GM04504 (cell line): ENCODE measurements at regions not wholly inside any gene's neighbourhood (a gene's known extent, or its start where the extent isn't known, plus 50 kb on each side); places are given as distances from the start of the nearest gene placed in this dataset.
"Not testable (repeated sequence)": the region's sequence is repeated elsewhere in the genome, so short reads cannot be mapped to it uniquely, and the experiment has no call there.

Experiments
- DNase-seq: peaks from one replicate; pipeline ENCODE4 v3.0.0-alpha.2; 2012; ENCODE audit warnings: low read depth

- DNase-seq = no peak
These were observed 55.5 kb downstream of the PRR15 start for GRCh38 chr7:29619111-29619510.

DNA sequence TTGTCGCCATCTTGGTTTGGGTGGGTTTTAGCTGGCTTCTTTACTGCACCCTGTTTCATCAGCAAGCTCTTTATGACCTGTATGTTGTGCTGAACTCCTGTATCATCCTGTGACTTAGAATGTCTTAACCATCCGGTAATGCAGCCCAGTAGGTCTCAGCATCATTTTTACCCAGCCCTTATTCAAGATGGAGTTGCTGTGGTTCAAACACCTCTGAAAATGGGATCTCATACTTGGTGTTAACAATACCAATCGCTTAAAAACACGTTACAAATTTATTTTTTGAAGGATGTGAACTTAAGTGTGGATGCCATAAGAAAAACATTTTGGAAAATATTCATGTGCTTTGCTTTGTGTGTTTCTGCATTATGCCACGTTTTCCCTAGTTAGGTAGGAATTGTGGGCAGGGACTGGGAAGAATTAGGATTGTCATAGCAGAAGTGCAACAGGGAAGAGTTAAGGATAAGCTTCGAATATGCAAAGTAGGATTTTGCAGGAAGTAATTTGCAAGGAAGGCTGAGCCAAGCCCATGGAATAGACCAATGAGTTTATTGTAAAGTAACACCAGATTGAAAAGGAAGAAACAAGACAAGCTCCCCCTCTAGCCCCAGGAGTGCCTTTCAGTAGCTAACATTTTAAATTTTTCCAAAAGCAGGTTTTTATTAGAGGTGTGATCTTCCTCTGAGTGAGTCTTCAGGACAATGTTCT lies 56.4 kb downstream of the PRR15 start:
- no peak for DNase-seq

DNA sequence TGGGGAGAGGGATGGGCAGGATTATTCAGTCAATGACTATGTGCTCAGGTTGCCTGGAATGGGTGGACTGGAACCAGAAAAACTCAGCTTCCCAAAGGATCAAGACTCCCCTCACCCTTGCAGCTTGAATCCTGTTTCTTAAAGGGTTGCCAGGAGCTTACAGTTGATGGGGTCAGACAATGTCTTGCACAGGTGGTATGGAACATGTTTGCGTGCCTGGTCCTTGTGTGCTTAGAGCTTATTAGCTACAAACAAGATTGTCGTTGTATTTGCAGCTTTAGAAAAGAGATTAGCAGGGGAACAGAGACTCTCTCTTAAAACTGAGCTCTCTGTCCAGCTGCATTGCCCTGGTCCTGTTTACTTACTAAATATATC lies 56.9 kb downstream of the PRR15 start:
- no peak for DNase-seq

- DNase-seq = peak; percentile 89
These were observed 59.0 kb downstream of the PRR15 start for GRCh38 chr7:29622335-29623265.

DNA sequence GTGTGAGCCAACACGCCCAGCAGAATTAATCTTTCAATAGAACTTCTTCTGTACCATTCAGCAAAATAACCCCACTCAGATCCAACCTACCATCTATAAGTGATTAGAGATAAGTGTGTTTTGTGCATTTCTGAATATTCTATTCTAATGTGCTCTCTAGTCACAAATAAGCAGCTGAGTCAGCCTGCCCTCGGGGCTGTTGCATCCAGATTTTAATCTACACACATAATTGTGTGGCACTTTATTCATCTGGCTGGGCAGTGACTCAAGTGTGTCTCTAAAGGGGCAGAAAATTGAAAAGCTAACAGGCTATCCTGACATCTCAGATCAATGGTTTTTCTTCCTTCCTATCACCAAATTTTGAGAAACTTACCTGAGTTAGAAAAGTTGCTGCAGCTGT lies 60.3 kb downstream of the PRR15 start:
- no peak for DNase-seq

DNA sequence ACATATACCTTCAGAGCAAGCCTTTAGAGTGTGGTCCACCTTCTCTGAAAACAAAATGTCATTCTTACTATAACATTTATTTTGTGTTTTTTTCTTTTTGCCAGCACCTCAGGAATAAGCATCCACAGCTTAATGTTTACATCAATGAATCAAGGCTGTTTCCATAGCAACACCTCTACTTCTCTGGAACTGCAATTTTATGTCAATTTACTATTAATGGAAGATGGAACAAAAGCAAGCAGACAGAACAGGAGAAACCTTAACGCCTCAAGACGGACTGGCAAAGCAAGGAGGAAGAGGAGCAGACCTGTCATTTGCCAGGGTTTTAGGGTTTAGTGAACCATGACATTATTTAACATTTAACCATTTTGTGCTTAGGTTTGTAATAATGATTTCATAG lies 63.1 kb downstream of the PRR15 start:
- DNase-seq = no peak

DNA sequence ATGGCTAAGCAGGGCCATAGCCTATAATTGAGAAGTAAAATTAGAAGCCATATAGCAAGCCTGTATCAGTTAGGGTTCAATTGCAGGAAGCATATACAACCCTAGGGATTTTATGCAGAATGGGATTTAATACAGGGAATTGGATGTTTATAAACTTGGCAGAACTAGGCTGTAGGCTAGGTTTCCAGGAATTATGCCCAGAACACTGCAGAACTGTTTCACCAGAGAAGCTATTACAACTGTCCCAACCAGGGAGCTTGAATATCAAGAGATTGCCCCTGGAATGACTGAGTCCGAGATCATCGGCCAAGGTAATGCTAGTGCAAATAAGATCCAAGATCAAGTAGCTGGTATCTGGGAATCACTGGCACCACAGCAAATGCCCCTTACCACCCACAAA lies 64.0 kb downstream of the PRR15 start:
- no peak for DNase-seq

GRCh38 chr7:29629507-29629906 lies 65.9 kb downstream of the PRR15 start:
- no peak for DNase-seq

GRCh38 chr7:29635067-29636008 lies 71.7 kb downstream of the PRR15 start:
- DNase-seq = not testable (repeated sequence)

DNA sequence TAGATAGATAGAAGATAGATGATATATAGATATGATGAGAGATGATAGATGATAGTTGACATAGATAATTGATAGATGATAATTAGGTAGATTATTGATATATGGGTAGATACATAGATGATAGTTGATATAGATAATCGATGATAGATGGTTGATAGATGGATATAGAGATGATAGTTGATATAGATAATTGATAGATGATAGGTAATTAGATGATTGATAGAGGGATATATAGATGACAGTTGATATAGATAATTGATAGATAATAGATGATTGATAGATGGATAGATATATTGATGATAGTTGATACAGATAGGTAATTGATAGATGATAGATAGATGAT lies 72.3 kb downstream of the PRR15 start:
- DNase-seq = no peak

DNA sequence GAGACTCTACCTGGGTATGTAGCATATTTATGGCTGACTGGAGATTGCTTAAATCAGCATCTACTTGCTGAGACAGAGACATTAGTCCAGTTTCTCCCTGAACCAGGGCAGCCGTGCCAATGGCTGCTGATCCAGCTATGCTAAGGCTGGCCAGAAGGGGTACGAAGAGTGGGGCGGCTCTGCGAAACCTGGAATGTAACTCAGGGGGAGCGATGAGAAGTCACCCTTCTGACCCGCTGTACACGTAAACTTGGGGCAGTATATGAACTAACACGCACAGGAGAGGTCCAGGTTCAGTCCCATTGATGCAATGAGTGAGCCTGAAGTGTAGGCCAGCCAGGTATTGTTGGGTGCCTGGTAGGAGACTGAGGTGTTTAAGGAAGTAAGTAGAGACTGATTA lies 73.7 kb downstream of the PRR15 start:
- no peak for DNase-seq

GRCh38 chr7:29638841-29639240 lies 75.2 kb downstream of the PRR15 start:
- not testable (repeated sequence) for DNase-seq

DNA sequence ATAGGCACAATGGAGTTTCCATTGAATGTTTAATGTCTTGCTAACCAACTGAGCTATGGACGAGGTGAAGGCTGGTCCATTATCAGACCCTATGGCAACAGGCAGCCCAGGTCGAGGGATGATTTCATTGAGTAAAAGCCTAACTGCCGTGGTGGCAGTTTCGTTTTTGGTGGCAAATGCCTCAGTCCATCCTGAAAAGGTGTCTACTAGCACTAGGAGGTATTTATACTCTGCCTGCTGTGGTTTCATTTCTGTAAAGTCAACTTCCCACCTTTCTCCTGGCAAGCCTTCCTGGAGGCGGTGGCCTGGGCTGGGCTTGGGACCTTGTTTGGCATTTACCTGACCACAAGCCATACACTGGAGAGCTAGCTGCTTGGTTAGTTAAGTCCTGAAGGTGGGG lies 75.8 kb downstream of the PRR15 start:
- no peak for DNase-seq

- DNase-seq = no peak
These were observed 76.4 kb downstream of the PRR15 start for GRCh38 chr7:29639886-29640595.

GRCh38 chr7:29641651-29642050 lies 78.0 kb downstream of the PRR15 start:
- DNase-seq = no peak

DNA sequence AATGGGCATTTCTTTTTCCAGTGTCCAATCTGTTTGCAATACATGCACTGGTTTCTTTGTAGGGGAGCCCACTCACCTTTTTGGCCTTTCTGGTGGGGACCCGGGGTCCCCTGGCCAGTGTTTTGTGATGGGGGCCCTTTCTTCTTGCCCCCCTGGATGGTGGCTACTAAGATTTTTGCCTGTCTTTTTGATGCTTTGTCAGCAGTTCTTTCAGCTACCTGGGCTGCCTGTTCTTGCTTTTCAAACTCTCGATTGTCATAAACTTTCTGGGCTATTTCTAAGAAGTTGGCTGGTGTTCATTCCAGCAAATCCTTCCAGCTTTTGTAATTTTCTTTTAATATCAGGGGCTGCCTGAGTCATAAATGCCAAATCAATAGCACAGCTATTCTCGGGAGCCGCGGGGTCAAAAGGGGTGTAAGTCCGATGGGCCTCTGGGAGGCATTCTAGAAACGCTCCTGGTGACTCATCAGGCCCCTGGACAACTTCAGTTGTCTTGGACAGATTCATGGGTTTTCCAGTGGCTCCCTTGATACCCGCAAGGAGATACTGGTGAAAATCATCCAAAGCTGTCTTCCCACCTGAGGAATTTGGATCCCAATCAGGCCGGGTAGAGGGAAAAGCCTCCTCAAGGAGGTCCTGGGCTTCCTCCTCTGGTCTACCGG lies 79.0 kb downstream of the PRR15 start:
- DNase-seq = no peak

GRCh38 chr7:29646116-29646515 lies 82.5 kb downstream of the PRR15 start:
- not testable (repeated sequence) for DNase-seq

- DNase-seq = no peak
These were observed 83.5 kb downstream of the PRR15 start for GRCh38 chr7:29647020-29647654.

DNA sequence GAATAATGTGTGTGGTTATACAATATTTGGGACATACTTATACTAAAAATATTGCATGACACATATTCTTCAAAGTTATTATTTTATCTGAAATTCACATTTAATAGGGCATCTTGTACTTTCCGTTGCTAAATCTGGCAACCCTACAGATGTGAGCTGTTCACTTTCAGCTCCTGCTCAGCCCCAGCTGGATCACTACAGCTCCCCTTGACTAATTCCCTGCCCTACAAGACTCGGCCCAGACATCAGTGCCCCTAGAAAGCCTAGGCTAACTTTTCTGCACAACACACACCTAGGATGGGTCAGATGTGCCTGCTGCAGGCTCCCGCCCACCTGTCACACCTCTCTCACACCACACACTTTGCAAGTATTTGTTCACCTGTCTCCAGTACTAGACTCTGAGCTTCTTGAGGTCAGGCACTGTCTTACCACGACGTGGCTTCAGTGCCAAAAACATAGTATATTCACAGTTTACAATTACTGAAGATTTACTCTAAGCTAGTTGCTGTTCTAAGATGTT lies 84.1 kb downstream of the PRR15 start:
- not testable (repeated sequence) for DNase-seq

DNA sequence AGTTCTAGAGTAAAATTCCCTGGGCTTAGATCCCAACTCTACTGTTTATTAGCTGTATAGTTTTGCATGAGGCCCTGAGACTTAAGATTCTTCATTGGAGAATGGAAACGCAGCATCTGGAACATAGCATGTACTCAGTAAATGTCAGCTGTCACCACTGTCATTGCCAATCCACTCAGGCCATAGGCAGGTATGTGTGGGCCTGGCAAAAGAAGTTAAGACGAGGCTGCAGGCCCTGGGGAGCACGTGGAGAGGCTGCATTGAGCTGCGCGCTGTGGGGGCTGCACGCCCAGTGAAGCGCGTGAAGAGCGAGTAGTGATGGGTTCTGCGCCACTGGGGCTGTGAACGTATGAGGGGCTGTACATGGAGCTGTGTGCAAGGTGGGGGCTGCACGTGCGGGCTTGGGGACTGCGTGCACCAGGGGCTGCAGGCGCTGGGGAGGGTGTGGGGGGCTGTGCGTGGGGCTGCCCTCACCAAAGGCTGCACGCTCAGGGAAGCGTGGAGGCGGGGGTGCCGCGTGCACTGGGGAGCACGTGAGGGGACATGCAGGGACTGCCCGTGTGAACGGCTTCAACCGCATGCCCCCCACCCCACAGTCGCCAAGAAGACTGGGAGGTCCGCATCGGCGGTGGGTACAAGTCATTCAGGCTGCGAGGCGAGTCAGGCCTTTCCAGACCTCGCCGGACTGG lies 85.5 kb downstream of the PRR15 start:
- DNase-seq = no peak
